GM18499 (cell line): ENCODE measurements at regions not wholly inside any gene's neighbourhood (a gene's known extent, or its start where the extent isn't known, plus 50 kb on each side); places are given as distances from the start of the nearest gene placed in this dataset.
"Not testable (repeated sequence)": the region's sequence is repeated elsewhere in the genome, so short reads cannot be mapped to it uniquely, and the experiment has no call there.

Source experiments
- ATAC-seq: cut with Tn5 transposase; IDR thresholded peaks from one replicate; pipeline ENCODE4 v1.9.1; 2021; ENCODE audit warnings: moderate number of reproducible peaks; ENCODE audit not compliant: insufficient read depth, unreplicated experiment

- ATAC-seq = no peak
Observed at GRCh38 chr18:54433368-54433767, 75.7 kb downstream of the C18orf54 start.

DNA sequence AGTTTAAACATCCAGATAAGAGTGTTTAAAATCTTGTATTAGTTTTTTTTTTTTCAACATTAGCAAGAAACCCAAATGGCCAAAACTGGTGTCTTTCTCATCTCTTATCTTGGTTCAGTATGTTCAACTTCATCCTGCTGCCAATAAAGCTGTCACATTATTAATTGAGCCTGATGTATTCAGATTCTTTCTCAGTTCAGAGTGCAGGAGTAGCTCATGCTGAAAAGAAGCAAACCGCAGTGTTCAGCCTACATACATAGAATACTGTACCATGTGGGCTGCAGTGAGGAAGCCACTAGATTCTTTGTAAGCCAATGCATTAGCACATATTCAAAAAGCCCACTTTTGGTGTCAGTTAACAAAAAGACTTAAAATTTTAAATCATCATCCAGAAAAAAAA is 76.2 kb downstream of the C18orf54 start:
- ATAC-seq = no peak

DNA sequence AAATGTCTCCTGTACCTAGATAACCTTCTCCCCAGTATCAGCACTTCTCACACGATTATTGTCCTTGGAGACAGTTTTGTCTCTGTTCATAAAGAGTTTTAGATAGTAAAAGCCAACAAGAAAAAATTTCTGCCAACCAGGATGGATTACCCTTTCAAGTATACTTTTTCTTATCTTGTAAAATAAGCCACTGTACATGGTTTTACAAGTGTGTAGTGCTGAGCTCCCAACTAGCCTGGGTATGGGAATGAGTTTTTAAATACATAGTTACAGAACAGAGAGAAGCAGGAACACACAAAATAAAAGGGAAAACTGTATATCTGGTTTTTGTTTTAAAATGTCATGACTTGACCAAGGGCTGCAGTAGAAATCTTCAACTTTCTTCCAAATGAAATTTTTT is 76.7 kb downstream of the C18orf54 start:
- ATAC-seq = no peak

GRCh38 chr18:54436501-54436900 is 78.8 kb downstream of the C18orf54 start:
- ATAC-seq = no peak

- ATAC-seq = no peak
Observed at GRCh38 chr18:54440292-54440691, 82.6 kb downstream of the C18orf54 start.

DNA sequence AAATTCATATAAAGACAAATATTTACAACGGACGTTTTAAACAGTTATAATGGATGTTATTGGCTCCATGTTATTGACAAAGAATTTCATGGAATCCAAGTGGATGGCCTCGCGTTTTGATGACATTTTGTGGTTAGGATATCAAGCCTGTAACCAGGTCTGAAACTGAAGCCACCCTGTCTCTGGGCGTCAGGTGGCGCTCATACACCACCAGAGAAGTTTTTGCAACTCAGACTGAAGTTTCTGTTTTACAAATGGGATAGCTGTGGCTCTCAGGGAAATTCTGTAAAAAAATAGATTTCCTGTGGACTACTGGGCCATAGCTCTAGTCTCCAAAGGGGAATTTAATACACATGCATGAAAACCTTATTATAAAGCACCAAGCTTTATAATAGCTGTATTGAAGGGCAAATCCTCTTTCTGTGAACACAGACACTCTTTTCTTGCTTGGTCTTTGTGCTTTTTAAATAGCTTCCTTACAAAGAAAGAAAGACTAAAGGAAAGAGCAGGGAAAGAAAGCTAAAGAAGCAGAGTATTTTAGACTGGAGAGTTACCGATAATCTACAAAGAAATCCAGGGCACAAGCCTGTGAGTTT is 86.7 kb downstream of the C18orf54 start:
- peak; percentile 78 for ATAC-seq

DNA sequence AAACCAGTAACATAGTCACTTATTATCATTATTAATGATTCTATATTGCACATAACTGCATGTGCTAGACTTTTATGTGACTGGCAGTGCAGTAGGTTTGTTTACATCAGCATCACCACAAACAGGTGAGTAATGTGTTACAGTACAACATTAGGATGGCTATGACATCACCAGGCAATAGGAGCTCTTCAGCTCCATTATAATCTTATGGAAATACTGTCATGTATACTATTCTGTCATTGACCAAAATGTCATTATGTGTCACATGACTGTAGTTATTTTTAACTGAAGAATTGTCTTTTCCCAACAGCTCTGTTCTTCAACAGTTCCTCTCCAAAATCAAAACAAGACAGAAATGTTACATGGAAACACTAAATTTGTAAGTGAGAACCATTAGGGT is 96.3 kb downstream of the C18orf54 start:
- ATAC-seq = no peak

- no peak for ATAC-seq
Observed at GRCh38 chr18:54465502-54465901, 107.8 kb downstream of the C18orf54 start.

GRCh38 chr18:54466248-54467005 is 108.7 kb downstream of the C18orf54 start:
- ATAC-seq = no peak

GRCh38 chr18:54479365-54479764 is 111.7 kb upstream of the DYNAP start:
- no peak for ATAC-seq

DNA sequence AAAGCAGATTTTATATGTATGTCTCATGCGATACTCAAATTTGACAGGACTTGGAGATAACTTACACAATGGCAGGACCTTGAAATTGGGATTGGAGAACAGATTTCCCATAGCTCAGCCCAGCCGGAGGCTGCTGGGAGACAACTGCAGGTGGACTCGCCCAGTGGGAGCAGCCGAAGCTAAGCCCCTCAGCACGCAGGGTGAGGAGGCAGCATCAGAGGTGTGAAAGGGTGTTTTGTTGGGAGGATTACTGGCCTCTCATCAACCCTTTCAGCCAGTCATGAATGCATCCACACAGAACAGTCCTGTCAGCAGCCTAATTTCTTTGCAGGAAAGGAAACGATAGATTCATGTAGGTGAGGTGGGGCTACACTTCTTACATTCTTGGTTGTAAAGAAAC is 110.4 kb upstream of the DYNAP start:
- no peak for ATAC-seq

GRCh38 chr18:54502451-54502850 is 88.6 kb upstream of the DYNAP start:
- not testable (repeated sequence) for ATAC-seq

GRCh38 chr18:54503131-54503894 is 87.7 kb upstream of the DYNAP start:
- no peak for ATAC-seq

DNA sequence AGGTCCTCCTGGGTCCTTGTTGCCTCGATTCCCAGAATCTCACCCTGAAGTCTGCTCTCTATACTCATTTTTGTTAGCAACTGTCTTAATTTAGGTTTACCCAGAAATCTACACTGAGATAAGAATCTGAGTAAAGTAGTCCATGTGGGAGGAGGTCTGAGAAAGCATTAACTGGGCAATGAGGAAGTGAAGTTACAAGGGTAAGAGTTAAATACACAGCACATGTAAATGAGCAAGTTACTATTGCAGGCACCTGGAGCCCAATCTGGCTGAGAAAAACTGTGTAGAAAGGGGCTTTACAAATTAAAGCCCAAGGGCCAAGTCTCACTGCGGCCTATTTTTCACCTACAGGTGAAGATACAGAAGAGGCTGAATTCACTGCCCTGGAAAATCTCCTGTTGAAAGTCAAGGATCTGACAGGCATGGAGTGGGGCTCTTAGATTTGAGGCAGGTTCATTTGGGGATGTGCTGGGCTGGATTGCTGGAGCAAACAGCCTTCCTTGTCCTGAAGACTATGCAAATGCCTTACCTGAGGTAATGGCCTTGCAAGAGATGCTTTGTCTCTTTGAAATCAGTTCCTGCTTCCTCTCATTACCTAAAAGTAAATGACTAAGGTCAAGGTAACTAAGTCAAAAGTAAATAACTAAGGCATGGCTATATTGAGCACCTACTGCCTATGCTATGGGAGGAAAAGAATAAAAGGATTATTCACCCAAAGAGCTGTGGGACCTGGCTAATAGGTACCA is 84.4 kb upstream of the DYNAP start:
- no peak for ATAC-seq

DNA sequence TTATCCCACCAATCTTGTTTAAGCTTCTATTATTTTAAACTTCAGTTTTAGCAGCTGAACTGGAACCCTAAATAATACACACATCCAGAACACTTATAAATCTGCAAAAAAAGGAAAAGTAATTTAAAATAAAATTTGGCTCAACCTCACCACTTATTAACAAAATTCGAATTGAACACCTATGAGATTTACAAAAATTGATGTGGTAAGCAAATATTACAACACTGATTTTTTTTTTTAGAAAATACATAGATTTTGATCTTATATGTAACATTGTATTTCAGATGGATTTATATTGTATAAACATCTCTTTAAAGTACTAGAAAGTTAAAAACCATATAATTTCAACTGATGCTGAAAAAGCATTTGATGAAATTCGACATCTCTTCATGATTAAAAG is 81.3 kb upstream of the DYNAP start:
- no peak for ATAC-seq

DNA sequence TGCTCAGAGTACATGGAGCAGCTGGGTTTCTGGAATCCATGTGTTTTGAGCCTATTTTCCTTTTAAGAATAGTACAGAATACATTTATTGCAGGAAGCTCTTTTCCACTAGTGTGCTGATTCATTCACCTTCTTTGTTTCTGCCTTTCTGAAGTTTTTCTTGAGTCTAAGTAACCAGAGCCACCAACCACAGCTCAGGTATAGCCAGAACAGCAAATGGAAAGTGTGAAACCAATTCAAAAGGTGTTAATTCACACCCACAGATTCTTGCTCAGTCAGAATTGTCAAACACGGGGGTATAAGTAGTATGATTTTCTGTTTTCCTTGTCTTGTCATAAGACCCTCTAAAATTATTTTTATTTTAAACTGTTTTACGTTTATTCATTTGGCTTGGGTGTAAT is 75.9 kb upstream of the DYNAP start:
- no peak for ATAC-seq

- no peak for ATAC-seq
Observed at GRCh38 chr18:54517521-54517920, 73.5 kb upstream of the DYNAP start.

- ATAC-seq = no peak
Observed at GRCh38 chr18:54521846-54522245, 69.2 kb upstream of the DYNAP start.

GRCh38 chr18:54528942-54529376 is 62.1 kb upstream of the DYNAP start:
- no peak for ATAC-seq

- ATAC-seq = no peak
Observed at GRCh38 chr18:54529444-54529843, 61.6 kb upstream of the DYNAP start.

DNA sequence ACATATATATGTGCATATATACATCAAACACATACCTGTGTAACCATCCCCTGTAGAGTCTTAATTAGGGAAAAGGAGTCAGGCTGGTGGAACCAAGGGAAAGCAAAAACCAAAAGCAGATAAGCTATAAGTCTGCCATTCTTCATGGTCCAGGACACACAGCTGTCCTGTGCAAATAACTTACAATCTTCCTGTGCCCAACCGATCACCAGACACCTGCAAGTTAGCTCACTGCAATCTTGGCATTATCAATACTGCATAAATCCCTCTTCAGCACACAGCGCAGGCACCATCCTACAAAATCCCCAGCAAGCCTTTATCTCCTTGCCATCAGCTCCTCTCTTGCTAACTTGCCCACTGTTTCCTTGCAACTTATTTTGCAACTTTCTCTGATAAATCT is 60.8 kb upstream of the DYNAP start:
- no peak for ATAC-seq
